ENCODE measurements at regions not wholly inside any gene's neighbourhood (a gene's known extent, or its start where the extent isn't known, plus 50 kb on each side); places are given as distances from the start of the nearest gene placed in this dataset.

- Histone ChIP-seq H3K4me1 (0 out of 2 replicates have a peak, but pooled peaks cover 4% of the 10 kb centered on the region), H3K27me3 (no peaks in the 10 kb centered on the region), H3K4me3 (no peak overlapping the region), H3K9ac (no peak overlapping the region), H3K36me3 (no peaks in the 10 kb centered on the region), H3K4me2 (no peak overlapping the region), H3K27ac (no peak overlapping the region), H4K20me1 (no peaks in the 10 kb centered on the region), H3K9me3 (no peaks in the 10 kb centered on the region)
- TF ChIP-seq Cebpa-rat (IDR thresholded peaks at IDR 0.05): no peak
Measured at GRCh38 chr10:3891396-3891795, 106.4 kb upstream of the KLF6 start.

- Histone ChIP-seq H3K27me3 (no peaks in the 10 kb centered on the region), H4K20me1 (no peaks in the 10 kb centered on the region), H3K4me3 (no peak overlapping the region), H3K9me3 (no peaks in the 10 kb centered on the region), H3K9ac (no peak overlapping the region), H3K4me2 (no peak overlapping the region), H3K36me3 (no peaks in the 10 kb centered on the region), H3K27ac (no peak overlapping the region), H3K4me1 (0 out of 2 replicates have a peak, but pooled peaks cover 4% of the 10 kb centered on the region)
- no peak for TF ChIP-seq Cebpa-rat (IDR thresholded peaks at IDR 0.05)
Measured at GRCh38 chr10:3890602-3891352, 105.8 kb upstream of the KLF6 start.

GRCh38 chr10:3889961-3890522, 105.0 kb upstream of the KLF6 start:
- TF ChIP-seq Cebpa-rat (IDR thresholded peaks at IDR 0.05): no peak
- no peak overlapping the region for H3K27ac ChIP-seq
- H3K4me3 ChIP-seq: no peak overlapping the region
- no peaks in the 10 kb centered on the region for H4K20me1 ChIP-seq
- no peaks in the 10 kb centered on the region for H3K27me3 ChIP-seq
- no peak overlapping the region for H3K4me2 ChIP-seq
- H3K9me3 ChIP-seq: no peaks in the 10 kb centered on the region
- H3K9ac ChIP-seq: no peak overlapping the region
- H3K36me3 ChIP-seq: no peaks in the 10 kb centered on the region
- 0 out of 2 replicates have a peak, but pooled peaks cover 4% of the 10 kb centered on the region for H3K4me1 ChIP-seq

- Histone ChIP-seq H3K36me3 (no peaks in the 10 kb centered on the region), H3K4me2 (no peak overlapping the region), H3K27me3 (no peaks in the 10 kb centered on the region), H3K27ac (no peak overlapping the region), H4K20me1 (no peaks in the 10 kb centered on the region), H3K9ac (no peak overlapping the region), H3K4me3 (no peak overlapping the region), H3K4me1 (0 out of 2 replicates have a peak, but pooled peaks cover 4% of the 10 kb centered on the region), H3K9me3 (no peaks in the 10 kb centered on the region)
- no peak for TF ChIP-seq Cebpa-rat (IDR thresholded peaks at IDR 0.05)
Measured at GRCh38 chr10:3887885-3888476, 103.0 kb upstream of the KLF6 start.

GRCh38 chr10:3887404-3887803, 102.4 kb upstream of the KLF6 start:
- Histone ChIP-seq H3K9ac (no peak overlapping the region), H3K9me3 (no peaks in the 10 kb centered on the region), H3K4me1 (no peaks in the 10 kb centered on the region), H3K36me3 (no peaks in the 10 kb centered on the region), H4K20me1 (no peaks in the 10 kb centered on the region), H3K4me3 (no peak overlapping the region), H3K27me3 (no peaks in the 10 kb centered on the region), H3K27ac (no peak overlapping the region), H3K4me2 (no peak overlapping the region)
- no peak for TF ChIP-seq Cebpa-rat (IDR thresholded peaks at IDR 0.05)

- TF ChIP-seq Cebpa-rat (IDR thresholded peaks at IDR 0.05): no peak
- H3K9me3 ChIP-seq: no peaks in the 10 kb centered on the region
- no peak overlapping the region for H3K9ac ChIP-seq
- no peak overlapping the region for H3K27ac ChIP-seq
- no peaks in the 10 kb centered on the region for H4K20me1 ChIP-seq
- no peaks in the 10 kb centered on the region for H3K36me3 ChIP-seq
- no peak overlapping the region for H3K4me2 ChIP-seq
- no peak overlapping the region for H3K4me3 ChIP-seq
- no peaks in the 10 kb centered on the region for H3K4me1 ChIP-seq
- no peaks in the 10 kb centered on the region for H3K27me3 ChIP-seq
Measured at GRCh38 chr10:3886641-3887251, 101.7 kb upstream of the KLF6 start.

DNA sequence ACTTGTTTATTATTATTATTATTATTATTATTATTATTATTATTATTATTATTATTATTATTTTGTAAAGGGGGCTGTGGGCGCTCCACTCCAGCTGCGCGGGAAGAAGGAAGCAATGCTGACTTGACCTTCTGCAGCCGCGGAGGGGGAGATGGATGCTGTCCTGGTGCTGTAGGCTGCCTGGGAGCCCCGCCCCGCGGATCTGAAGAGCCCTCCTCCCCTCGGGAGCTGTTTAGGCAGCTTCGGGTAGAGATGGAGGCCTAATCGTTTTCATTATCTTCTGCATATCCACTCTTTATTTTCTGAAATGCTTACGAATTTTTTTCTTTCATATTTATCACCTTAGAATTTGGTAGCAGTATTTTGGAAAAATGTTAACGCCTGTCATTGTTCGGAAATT, 101.2 kb upstream of the KLF6 start:
- Histone ChIP-seq H3K27me3 (no peaks in the 10 kb centered on the region), H3K9ac (no peak overlapping the region), H3K4me2 (no peak overlapping the region), H3K27ac (no peak overlapping the region), H4K20me1 (no peaks in the 10 kb centered on the region), H3K4me3 (no peak overlapping the region), H3K4me1 (no peaks in the 10 kb centered on the region), H3K36me3 (no peaks in the 10 kb centered on the region), H3K9me3 (no peaks in the 10 kb centered on the region)
- TF ChIP-seq Cebpa-rat (IDR thresholded peaks at IDR 0.05): no peak

DNA sequence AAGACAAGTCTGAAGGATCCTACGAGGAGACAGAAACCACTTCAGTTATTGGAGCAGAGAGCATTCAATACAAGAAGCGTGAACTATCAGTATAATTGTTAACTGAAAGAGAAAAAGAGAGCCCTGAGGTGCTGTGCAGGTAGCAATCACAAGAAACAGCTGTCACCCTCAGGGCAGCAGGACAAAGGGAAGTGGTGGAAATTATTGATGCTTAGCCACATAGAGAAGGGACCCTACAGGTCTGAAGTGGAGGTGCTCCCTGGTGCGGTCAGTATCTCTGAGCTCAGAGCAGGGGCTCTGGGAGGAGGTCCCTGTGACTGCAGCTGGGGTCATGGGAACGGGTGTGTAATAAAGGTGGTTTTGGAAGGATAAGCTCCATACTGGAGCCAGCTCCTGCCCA, 97.8 kb upstream of the KLF6 start:
- H3K27ac ChIP-seq: no peak overlapping the region

GRCh38 chr10:3881622-3882021, 96.6 kb upstream of the KLF6 start:
- Histone ChIP-seq H3K27me3 (no peaks in the 10 kb centered on the region), H3K4me1 (no peaks in the 10 kb centered on the region), H3K27ac (no peak overlapping the region), H3K4me2 (no peak overlapping the region), H3K36me3 (no peaks in the 10 kb centered on the region), H3K9me3 (no peaks in the 10 kb centered on the region), H4K20me1 (no peaks in the 10 kb centered on the region), H3K4me3 (no peak overlapping the region), H3K9ac (no peak overlapping the region)
- TF ChIP-seq Cebpa-rat (IDR thresholded peaks at IDR 0.05): no peak

More for the DNA sequence above, 97.8 kb upstream of the KLF6 start:
- H3K4me3 ChIP-seq: no peak overlapping the region
- H3K4me1 ChIP-seq: no peaks in the 10 kb centered on the region
- no peaks in the 10 kb centered on the region for H3K27me3 ChIP-seq
- H3K9ac ChIP-seq: no peak overlapping the region
- no peaks in the 10 kb centered on the region for H3K36me3 ChIP-seq
- no peak overlapping the region for H3K4me2 ChIP-seq
- no peaks in the 10 kb centered on the region for H4K20me1 ChIP-seq
- no peaks in the 10 kb centered on the region for H3K9me3 ChIP-seq
- TF ChIP-seq Cebpa-rat (IDR thresholded peaks at IDR 0.05): no peak

DNA sequence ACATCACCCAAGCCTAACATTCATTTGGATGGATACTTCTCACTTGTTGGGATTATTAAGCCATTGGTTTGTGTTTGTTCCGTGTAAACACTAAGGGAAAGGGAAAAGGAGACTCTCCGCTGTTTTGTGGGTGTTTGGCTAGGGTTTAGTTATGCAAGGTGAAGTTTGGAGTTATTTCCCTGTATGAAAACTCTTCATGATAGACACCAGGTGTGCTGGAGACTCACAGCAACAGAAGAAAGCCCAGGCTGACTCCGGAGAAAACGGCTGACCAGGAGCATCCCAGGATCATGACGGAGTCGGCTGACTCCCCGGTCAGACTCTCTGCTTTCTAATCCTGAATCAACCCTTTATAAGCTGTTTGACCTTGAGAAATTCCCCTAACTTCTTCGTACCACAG, 94.1 kb upstream of the KLF6 start:
- Histone ChIP-seq H3K9ac (no peak overlapping the region), H3K4me3 (no peak overlapping the region), H3K27me3 (no peaks in the 10 kb centered on the region), H3K9me3 (no peaks in the 10 kb centered on the region), H3K4me2 (no peak overlapping the region), H3K27ac (no peak overlapping the region), H3K36me3 (no peaks in the 10 kb centered on the region), H3K4me1 (peaks cover 20% of the 10 kb centered on the region), H4K20me1 (no peaks in the 10 kb centered on the region)
- no peak for TF ChIP-seq Cebpa-rat (IDR thresholded peaks at IDR 0.05)
